Hematopoietic multipotent progenitor cell treated with erythropoietin and hydrocortisone succinate and interleukin-3 and kit ligand, for 15 days (in vitro differentiated cells): ENCODE measurements at regions not wholly inside any gene's neighbourhood (a gene's known extent, or its start where the extent isn't known, plus 50 kb on each side); places are given as distances from the start of the nearest gene placed in this dataset.

Source experiments
- DNase-seq: peaks from one replicate; pipeline ENCODE4 v3.0.0-alpha.2; 2015; ENCODE audit warnings: low spot score

GRCh38 chr4:57682275-57682674 lies 572.1 kb upstream of the IGFBP7 start:
- no peak for DNase-seq

GRCh38 chr4:57679969-57680368 lies 569.8 kb upstream of the IGFBP7 start:
- no peak for DNase-seq

GRCh38 chr4:57676394-57676793 lies 566.2 kb upstream of the IGFBP7 start:
- no peak for DNase-seq

- DNase-seq, result no peak
Measured at GRCh38 chr4:57672846-57673433, 562.8 kb upstream of the IGFBP7 start.

- DNase-seq, result no peak
Measured at GRCh38 chr4:57668621-57669020, 558.4 kb upstream of the IGFBP7 start.

GRCh38 chr4:57665806-57666205 lies 555.6 kb upstream of the IGFBP7 start:
- DNase-seq, result no peak

- no peak for DNase-seq
Measured at GRCh38 chr4:57661517-57662090, 551.4 kb upstream of the IGFBP7 start.

GRCh38 chr4:57658673-57659072 lies 548.5 kb upstream of the IGFBP7 start:
- DNase-seq, result no peak

- DNase-seq, result no peak
Measured at GRCh38 chr4:57658188-57658587, 548.0 kb upstream of the IGFBP7 start.

GRCh38 chr4:57655342-57655741 lies 545.2 kb upstream of the IGFBP7 start:
- DNase-seq, result no peak

- DNase-seq, result no peak
Measured at GRCh38 chr4:57652779-57653178, 542.6 kb upstream of the IGFBP7 start.

GRCh38 chr4:57640391-57641100 lies 530.4 kb upstream of the IGFBP7 start:
- no peak for DNase-seq

GRCh38 chr4:57639561-57640382 lies 529.6 kb upstream of the IGFBP7 start:
- no peak for DNase-seq

- DNase-seq, result no peak
Measured at GRCh38 chr4:57635910-57636309, 525.7 kb upstream of the IGFBP7 start.

GRCh38 chr4:57633212-57633859 lies 523.2 kb upstream of the IGFBP7 start:
- no peak for DNase-seq

- DNase-seq, result no peak
Measured at GRCh38 chr4:57632564-57632963, 522.4 kb upstream of the IGFBP7 start.

GRCh38 chr4:57631147-57631546 lies 521.0 kb upstream of the IGFBP7 start:
- DNase-seq, result no peak

- no peak for DNase-seq
Measured at GRCh38 chr4:57628004-57628403, 517.8 kb upstream of the IGFBP7 start.

GRCh38 chr4:57614257-57614932 lies 504.2 kb upstream of the IGFBP7 start:
- DNase-seq, result no peak

GRCh38 chr4:57612279-57612678 lies 502.1 kb upstream of the IGFBP7 start:
- DNase-seq, result no peak

GRCh38 chr4:57607566-57608180 lies 497.5 kb upstream of the IGFBP7 start:
- DNase-seq, result no peak
